ENCODE measurements at regions not wholly inside any gene's neighbourhood (a gene's known extent, or its start where the extent isn't known, plus 50 kb on each side); places are given as distances from the start of the nearest gene placed in this dataset.

DNA sequence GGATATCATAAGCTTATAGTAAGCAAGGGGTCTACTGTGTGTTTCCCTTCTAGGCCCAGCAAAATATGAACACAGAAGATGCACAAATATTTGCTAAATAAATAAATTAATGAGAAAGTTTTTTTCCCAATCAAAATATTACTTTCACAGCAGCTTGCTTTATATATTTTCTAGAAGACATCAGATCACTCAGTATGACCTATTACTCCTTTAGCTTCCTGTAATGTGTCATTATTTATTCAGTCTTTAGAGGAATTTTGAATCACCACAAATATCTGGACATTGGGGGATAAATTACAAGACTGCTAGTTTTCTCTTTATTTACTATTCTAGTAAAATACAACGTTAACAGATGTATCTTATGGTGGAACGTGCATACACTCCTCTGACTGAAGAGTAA is 765.8 kb upstream of the POM121L12 start:
- H3K36me3 Mint-ChIP-seq (ENCODE audit: low read depth), result no peaks in the 10 kb centered on the region
- intact Hi-C loops (cut with micrococcal nuclease), result no loop called here
- peaks cover 3% of the 10 kb centered on the region for H3K27me3 Mint-ChIP-seq
- H3K4me1 Mint-ChIP-seq (ENCODE audit: low read depth), result peaks cover 5% of the 10 kb centered on the region
- H3K4me3 Mint-ChIP-seq, result no peak overlapping the region
- H3K27ac Mint-ChIP-seq, result no peak overlapping the region
- H3K9me3 Mint-ChIP-seq, result peaks cover 9% of the 10 kb centered on the region

DNA sequence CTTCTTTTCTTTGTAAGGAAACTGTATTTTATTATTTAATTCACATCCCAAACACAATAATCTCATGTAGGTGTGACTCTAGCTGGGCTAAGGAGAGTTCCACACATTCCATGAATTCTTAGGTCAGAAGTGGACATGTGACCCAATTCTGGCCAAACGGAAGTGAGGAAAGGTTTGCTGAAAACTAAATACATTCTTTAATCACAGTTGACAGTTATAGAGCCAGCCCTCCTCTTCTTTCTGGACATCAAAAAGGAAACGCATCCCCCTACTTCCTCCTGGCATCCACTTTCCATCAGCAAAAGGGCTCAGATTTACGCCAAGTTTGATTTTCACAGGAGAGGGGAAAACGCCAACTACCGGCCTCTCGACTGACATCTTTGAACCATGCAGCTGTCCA is 774.4 kb upstream of the POM121L12 start:
- intact Hi-C loops (cut with micrococcal nuclease), result no loop called here
- Mint-ChIP-seq H3K9me3 (peaks cover 54% of the 10 kb centered on the region), H3K27me3 (no peaks in the 10 kb centered on the region), H3K4me1 (ENCODE audit: low read depth) (no peaks in the 10 kb centered on the region), H3K27ac (no peak overlapping the region), H3K36me3 (ENCODE audit: low read depth) (no peaks in the 10 kb centered on the region), H3K4me3 (no peak overlapping the region)

DNA sequence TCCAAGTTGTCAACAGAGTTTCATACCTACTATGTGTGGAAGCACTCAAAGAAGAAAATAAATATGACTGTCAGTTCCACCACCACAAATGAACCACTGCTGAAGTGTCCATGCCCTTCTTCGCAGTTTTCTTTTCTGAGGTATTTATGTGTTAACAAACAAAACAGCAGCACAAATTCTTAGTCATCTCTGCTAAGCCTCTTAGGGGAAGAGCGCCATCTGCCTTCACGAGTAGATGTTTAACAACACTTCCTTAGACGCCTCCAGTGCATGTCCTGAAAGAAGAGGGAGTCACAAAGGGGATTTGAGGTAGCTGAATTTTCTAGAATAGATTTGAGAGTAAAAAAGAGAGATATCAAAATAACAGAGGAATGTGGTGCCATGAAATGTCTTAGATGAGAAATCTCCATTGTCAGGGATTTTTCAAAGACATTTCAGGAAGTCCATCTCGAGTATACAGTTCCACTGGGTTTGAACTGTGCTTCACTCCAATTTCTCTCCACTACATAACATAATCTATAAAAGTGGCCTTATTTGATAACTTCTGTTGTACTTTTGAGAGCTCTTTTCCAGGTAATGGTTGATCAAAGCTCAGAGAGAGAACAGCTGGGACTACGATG is 775.3 kb upstream of the POM121L12 start:
- Mint-ChIP-seq H3K4me3 (no peak overlapping the region), H3K9me3 (peaks cover 54% of the 10 kb centered on the region), H3K36me3 (ENCODE audit: low read depth) (no peaks in the 10 kb centered on the region), H3K27me3 (no peaks in the 10 kb centered on the region), H3K4me1 (ENCODE audit: low read depth) (no peaks in the 10 kb centered on the region), H3K27ac (no peak overlapping the region)
- intact Hi-C loops (cut with micrococcal nuclease), result no loop called here

DNA sequence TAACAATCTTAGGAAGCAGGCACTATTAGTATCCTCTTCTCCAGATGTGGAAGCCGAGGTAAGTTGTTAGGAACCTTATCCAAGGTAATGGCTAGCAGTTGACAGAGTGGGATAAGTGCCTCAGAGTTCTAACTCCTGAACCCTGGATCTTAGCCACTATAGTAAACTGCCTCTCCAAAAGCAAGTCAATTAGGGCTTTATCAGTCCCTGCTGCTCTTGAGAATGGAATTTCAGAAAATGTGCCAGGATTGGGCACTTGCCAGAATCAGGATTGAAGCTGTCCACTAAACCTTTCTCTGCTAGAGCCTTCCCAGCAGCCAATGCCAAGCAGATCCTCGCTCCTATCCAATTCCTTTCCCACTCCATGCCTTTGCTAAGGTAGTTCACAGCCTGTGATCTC is 777.5 kb upstream of the POM121L12 start:
- intact Hi-C loops (cut with micrococcal nuclease), result no loop called here
- H3K4me3 Mint-ChIP-seq, result no peak overlapping the region
- H3K4me1 Mint-ChIP-seq (ENCODE audit: low read depth), result no peaks in the 10 kb centered on the region
- no peak overlapping the region for H3K27ac Mint-ChIP-seq
- no peaks in the 10 kb centered on the region for H3K36me3 Mint-ChIP-seq (ENCODE audit: low read depth)
- no peaks in the 10 kb centered on the region for H3K27me3 Mint-ChIP-seq
- H3K9me3 Mint-ChIP-seq, result peaks cover 62% of the 10 kb centered on the region

DNA sequence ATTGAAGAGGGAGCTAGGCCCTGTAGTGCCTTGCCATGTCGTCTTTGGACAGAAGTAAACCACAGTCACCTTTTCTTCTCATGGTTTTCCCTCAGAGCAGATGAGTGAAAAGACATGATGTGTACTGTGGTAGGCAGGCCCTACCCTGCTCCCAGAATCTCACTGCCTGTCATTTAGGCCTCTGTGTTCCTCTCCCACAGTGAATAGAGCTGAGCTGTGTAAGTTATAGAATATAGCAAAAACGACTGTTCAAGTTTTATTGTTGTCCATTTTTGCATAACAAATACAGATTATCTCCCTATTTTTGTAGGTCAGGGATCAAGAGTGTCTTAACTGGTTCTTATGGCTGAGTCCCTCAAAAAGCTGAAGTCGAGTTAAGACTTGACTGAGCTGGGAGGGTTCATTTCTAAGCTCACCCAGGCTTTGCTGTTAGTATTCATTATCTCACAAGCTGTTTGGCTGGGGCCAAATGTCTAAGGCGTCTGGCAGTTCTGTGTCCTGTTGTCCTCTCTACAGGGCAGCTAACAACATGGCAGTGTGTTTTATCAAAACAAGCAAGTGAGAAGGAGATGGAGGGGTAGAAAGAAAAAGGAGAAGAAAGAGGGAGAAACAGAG is 780.9 kb upstream of the POM121L12 start:
- no peaks in the 10 kb centered on the region for H3K27me3 Mint-ChIP-seq
- intact Hi-C loops (cut with micrococcal nuclease), result no loop called here
- peaks cover 64% of the 10 kb centered on the region for H3K9me3 Mint-ChIP-seq
- H3K4me1 Mint-ChIP-seq (ENCODE audit: low read depth), result no peaks in the 10 kb centered on the region
- no peak overlapping the region for H3K27ac Mint-ChIP-seq
- H3K4me3 Mint-ChIP-seq, result no peak overlapping the region
- no peaks in the 10 kb centered on the region for H3K36me3 Mint-ChIP-seq (ENCODE audit: low read depth)

DNA sequence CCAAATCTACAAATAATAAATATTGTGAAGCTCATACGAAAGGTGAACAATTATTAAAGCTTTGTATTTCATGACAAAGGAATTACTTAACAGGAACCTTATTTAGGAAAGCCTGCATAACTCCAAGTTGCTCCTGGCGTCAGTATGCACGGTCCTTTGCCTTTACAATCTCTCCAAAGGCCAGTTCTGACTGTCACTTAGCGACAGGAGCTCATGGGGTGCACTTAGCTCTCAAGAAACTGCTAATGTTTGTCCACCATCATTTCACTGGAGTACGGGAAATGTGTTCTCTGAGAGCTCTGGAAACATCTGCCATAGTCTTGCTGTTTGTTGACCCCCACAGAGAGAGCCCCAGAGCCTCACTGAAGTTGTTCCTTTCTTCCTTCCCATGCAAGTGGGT is 781.5 kb upstream of the POM121L12 start:
- Mint-ChIP-seq H3K4me3 (no peak overlapping the region), H3K27me3 (no peaks in the 10 kb centered on the region), H3K4me1 (ENCODE audit: low read depth) (no peaks in the 10 kb centered on the region), H3K9me3 (peaks cover 61% of the 10 kb centered on the region), H3K36me3 (ENCODE audit: low read depth) (no peaks in the 10 kb centered on the region), H3K27ac (no peak overlapping the region)
- intact Hi-C loops (cut with micrococcal nuclease), result no loop called here

DNA sequence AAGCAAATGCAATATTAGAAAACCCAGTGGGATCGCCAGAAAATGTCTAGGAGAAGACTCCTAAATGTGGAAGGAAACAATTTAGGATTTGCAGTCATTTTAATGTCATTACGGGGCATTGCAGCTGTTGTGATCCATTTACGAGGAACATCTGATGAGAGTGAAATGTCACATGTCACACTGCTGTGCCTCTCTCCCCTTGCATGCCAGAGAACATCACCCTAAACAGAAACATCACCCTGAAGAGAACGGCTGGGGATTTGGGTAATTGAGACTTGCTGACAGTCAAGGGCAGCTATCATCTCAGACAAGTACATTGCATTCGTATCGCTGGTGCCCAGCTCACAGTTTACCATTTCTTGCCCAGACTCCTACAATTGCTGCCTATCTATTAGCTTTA is 785.7 kb upstream of the POM121L12 start:
- Mint-ChIP-seq H3K27me3 (no peaks in the 10 kb centered on the region), H3K9me3 (peaks cover 38% of the 10 kb centered on the region), H3K27ac (no peak overlapping the region), H3K4me1 (ENCODE audit: low read depth) (no peaks in the 10 kb centered on the region), H3K4me3 (no peak overlapping the region), H3K36me3 (ENCODE audit: low read depth) (no peaks in the 10 kb centered on the region)
- intact Hi-C loops (cut with micrococcal nuclease), result no loop called here

DNA sequence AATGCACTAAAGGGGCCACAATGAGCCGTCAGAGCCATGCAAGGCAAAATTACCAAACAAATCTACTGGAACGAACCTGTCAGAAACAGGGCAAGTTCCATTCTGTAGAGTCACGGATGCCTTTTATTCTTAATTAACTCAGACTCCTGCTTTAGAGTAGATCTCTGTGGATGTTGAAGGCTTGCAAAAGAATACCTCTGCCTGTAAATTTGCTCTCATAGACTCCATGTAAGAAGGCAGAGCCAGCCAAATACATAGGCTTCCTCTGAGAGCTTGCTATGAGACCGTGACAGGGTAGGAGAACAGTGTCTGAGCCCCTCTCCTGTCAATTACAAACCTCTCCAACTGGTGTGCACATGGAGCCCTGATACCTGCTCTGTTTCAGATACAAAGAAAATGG is 787.9 kb upstream of the POM121L12 start:
- H3K27ac Mint-ChIP-seq, result no peak overlapping the region
- no peaks in the 10 kb centered on the region for H3K27me3 Mint-ChIP-seq
- H3K36me3 Mint-ChIP-seq (ENCODE audit: low read depth), result no peaks in the 10 kb centered on the region
- no peak overlapping the region for H3K4me3 Mint-ChIP-seq
- peaks cover 43% of the 10 kb centered on the region for H3K9me3 Mint-ChIP-seq
- intact Hi-C loops (cut with micrococcal nuclease), result no loop called here
- H3K4me1 Mint-ChIP-seq (ENCODE audit: low read depth), result no peaks in the 10 kb centered on the region

DNA sequence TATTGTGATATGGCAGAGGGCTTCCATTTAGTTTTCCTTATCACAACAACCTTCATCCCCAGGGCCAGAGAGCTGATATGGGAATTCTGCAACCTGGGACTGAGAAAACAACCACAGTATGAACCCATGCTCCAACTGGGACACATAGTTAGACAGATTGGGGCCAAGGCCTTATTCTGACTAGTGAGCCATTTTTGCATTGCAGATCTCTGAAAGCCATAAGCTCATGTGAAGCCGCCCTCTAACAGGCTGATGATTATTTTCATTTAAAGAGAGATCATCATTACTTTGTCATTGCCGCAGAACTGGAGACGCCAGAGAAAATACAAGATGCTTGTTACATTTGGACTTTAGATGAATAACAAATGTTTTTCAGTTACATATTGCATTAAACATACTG is 791.7 kb upstream of the POM121L12 start:
- intact Hi-C loops (cut with micrococcal nuclease), result no loop called here
- H3K4me1 Mint-ChIP-seq (ENCODE audit: low read depth), result no peaks in the 10 kb centered on the region
- H3K4me3 Mint-ChIP-seq, result no peak overlapping the region
- H3K27me3 Mint-ChIP-seq, result no peaks in the 10 kb centered on the region
- peaks cover 57% of the 10 kb centered on the region for H3K9me3 Mint-ChIP-seq
- no peaks in the 10 kb centered on the region for H3K36me3 Mint-ChIP-seq (ENCODE audit: low read depth)
- no peak overlapping the region for H3K27ac Mint-ChIP-seq

DNA sequence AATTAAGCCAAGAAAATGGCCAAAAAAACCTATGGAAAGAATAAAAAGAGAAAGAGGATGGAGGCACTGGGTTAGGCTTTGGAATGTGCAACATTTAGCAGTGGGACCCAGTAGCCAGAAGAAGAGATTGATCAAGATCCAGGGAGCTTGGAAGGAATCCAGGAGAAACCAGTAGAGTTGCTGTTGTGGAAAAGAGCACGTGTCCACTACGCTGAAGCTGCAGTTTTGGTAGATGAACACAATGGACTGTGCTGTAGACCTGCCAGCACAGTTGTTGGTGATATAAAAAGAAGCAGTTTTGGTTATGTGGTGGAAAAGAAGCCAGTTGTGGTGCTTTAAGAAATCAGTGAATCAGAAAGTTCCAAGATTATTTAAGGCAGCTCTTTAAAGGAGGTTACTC is 802.2 kb upstream of the POM121L12 start:
- H3K4me3 Mint-ChIP-seq, result no peak overlapping the region
- no peaks in the 10 kb centered on the region for H3K27me3 Mint-ChIP-seq
- no peaks in the 10 kb centered on the region for H3K4me1 Mint-ChIP-seq (ENCODE audit: low read depth)
- H3K27ac Mint-ChIP-seq, result no peak overlapping the region
- intact Hi-C loops (cut with micrococcal nuclease), result no loop called here
- H3K9me3 Mint-ChIP-seq, result peaks cover 74% of the 10 kb centered on the region
- H3K36me3 Mint-ChIP-seq (ENCODE audit: low read depth), result no peaks in the 10 kb centered on the region

DNA sequence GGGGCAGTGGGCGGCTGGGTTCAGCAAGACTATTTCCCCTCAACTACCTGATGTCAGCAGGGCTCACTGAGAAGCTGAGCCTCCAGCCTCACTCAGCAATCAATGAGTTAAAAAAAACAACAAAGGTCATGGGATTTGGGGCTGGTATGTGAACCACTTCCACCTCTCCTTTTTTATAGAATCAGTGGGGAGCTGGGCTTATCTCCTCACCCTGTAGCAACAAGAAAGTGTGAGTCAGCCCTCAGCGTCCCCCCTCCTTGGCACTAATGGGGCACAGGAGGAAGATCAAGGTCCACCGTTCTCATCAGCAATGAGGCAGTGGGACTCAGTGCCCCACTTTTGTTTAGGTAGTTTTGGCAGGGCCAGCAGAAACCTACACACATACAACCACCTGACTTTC is 823.5 kb upstream of the POM121L12 start:
- H3K36me3 Mint-ChIP-seq (ENCODE audit: low read depth), result no peaks in the 10 kb centered on the region
- intact Hi-C loops (cut with micrococcal nuclease), result no loop called here
- H3K4me3 Mint-ChIP-seq, result no peak overlapping the region
- no peak overlapping the region for H3K27ac Mint-ChIP-seq
- no peaks in the 10 kb centered on the region for H3K4me1 Mint-ChIP-seq (ENCODE audit: low read depth)
- H3K27me3 Mint-ChIP-seq, result no peaks in the 10 kb centered on the region
- peaks cover 47% of the 10 kb centered on the region for H3K9me3 Mint-ChIP-seq

DNA sequence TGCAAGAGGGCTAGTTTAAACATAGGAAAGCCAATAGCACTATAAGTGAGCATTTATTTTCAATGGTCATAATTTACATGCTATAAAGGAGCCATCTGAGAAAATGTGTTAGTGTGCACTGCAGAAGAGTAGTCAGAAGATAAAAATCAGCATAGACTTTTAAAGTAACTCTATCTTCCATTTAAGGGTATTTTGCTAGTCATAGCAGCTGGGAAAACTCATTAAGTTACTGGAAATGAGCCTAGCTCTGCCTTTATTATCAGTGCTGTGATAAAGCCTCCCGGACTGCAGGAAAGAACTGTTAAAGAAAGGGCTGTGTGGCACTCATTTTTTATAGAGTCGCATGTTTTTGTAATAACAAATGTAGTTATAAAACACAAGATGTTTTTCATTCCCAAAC is 825.8 kb upstream of the POM121L12 start:
- Mint-ChIP-seq H3K4me1 (ENCODE audit: low read depth) (no peaks in the 10 kb centered on the region), H3K36me3 (ENCODE audit: low read depth) (no peaks in the 10 kb centered on the region), H3K27me3 (no peaks in the 10 kb centered on the region), H3K9me3 (peaks cover 39% of the 10 kb centered on the region), H3K27ac (no peak overlapping the region), H3K4me3 (no peak overlapping the region)
- intact Hi-C loops (cut with micrococcal nuclease), result no loop called here

DNA sequence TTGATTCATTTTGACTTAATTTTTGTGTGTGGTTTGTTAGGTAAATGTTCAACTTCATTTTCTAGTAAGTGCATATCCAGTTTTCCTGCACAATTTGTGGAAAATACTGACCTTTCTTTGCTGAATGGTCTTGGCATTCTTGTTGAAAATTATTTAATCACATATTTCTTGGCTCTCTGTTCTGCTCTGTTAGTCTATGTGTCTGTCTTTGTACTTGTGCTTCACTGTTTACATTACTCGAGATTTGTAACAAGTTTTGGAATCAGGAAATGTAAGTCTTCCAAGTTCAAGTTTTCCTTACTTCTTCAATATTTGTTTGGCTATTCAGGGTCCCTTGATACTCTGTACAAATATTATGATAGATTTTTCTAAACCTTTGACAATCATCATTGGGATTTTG is 838.2 kb upstream of the POM121L12 start:
- no peaks in the 10 kb centered on the region for H3K27me3 Mint-ChIP-seq
- H3K4me1 Mint-ChIP-seq (ENCODE audit: low read depth), result no peaks in the 10 kb centered on the region
- intact Hi-C loops (cut with micrococcal nuclease), result no loop called here
- no peak overlapping the region for H3K4me3 Mint-ChIP-seq
- H3K9me3 Mint-ChIP-seq, result peaks cover 8% of the 10 kb centered on the region
- no peak overlapping the region for H3K27ac Mint-ChIP-seq
- H3K36me3 Mint-ChIP-seq (ENCODE audit: low read depth), result no peaks in the 10 kb centered on the region

DNA sequence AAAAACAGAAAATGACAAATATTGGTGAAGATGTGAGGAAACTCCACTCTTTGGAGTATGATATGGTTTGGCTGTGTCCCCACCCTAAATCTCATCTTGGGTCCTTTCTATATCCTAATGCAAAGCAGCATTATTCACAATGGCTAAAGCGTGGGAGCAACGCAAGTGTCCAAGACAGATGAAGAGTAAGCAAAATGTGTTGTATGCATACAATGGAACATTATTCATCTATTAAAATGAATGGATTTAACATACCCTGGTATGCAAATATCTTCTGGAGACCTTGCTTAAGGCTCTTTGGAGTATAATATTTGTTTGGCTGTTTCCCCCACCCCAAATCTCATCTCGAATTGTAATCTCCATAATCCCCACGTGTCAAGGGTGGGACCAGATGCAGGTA is 839.8 kb upstream of the POM121L12 start:
- H3K27me3 Mint-ChIP-seq, result no peaks in the 10 kb centered on the region
- H3K27ac Mint-ChIP-seq, result no peak overlapping the region
- intact Hi-C loops (cut with micrococcal nuclease), result no loop called here
- peaks cover 8% of the 10 kb centered on the region for H3K9me3 Mint-ChIP-seq
- no peaks in the 10 kb centered on the region for H3K4me1 Mint-ChIP-seq (ENCODE audit: low read depth)
- H3K36me3 Mint-ChIP-seq (ENCODE audit: low read depth), result no peaks in the 10 kb centered on the region
- no peak overlapping the region for H3K4me3 Mint-ChIP-seq

DNA sequence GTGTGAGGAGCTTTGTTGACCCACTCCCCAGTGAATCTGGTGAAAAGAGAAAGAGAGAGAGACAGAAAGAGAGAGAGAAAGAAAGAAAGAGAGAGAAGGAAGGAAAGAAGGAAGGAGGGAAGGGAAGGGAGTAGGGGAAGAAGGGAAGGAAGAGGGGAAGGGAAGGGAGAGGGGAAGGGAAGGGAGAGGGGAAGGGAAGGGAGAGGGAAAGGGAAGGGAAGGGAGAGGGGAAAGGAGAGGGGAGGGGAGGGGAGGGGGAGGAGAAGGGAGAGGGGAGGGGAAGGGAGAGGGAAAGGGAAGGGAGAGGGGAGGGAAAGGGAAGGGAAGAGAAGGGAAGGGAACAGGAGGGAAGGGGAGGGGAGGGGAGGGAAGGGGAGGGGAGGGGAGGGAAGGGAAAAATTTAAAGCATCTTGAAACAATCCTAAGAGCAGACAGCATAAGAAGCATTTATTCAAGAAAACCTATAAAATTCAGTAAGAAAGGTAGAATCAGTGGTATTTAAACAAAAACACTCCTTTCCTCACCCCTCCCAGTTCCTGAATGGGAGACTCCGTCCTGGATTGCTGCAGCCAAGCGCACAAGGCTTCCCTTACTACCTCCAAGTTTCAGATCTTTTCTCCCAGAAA is 846.2 kb upstream of the POM121L12 start:
- Mint-ChIP-seq H3K27ac (no peak overlapping the region), H3K36me3 (ENCODE audit: low read depth) (no peaks in the 10 kb centered on the region), H3K9me3 (peaks cover 23% of the 10 kb centered on the region), H3K4me3 (no peak overlapping the region), H3K4me1 (ENCODE audit: low read depth) (no peaks in the 10 kb centered on the region), H3K27me3 (no peaks in the 10 kb centered on the region)
- intact Hi-C loops (cut with micrococcal nuclease), result no loop called here

Measured in dendritic cell treated with granulocyte-macrophage colony-stimulating factor and Interleukin-4, amounts not matched to agents 40 ng/mL and 50 ng/mL, for 4 days (primary cell).